K562 (cell line): ENCODE measurements at regions not wholly inside any gene's neighbourhood (a gene's known extent, or its start where the extent isn't known, plus 50 kb on each side); places are given as distances from the start of the nearest gene placed in this dataset.
A peak's percentile ranks its signal among the peaks of the same experiment; 100 is the strongest.

Experiments used
- ZNF121 ChIP-seq: sonication (generic); formaldehyde crosslinking; conservative IDR thresholded peaks from 2 replicates; pipeline ENCODE4 v1.8.0; 2022; ENCODE audit warnings: missing genetic modification reagents
- TF ChIP-seq, protein P1 (sequence below): fragments of 200-600 bp; sonication (generic); IDR thresholded peaks from one replicate; pipeline ENCODE4 v1.6.1; 2012; ENCODE audit warnings: mild to moderate bottlenecking, low read depth, low read length, inconsistent platforms
- TF ChIP-seq, protein P2 (sequence below): sonication (generic); formaldehyde crosslinking; IDR thresholded peaks from 2 replicates; pipeline ENCODE4 v1.8.1; 2023; ENCODE audit warnings: mild to moderate bottlenecking, missing genetic modification reagents
- TF ChIP-seq, protein P3 (sequence below): fragments of 450-650 bp; IDR thresholded peaks from 2 replicates; pipeline ENCODE4 v1.6.1; 2016; ENCODE audit warnings: low read depth

DNA sequence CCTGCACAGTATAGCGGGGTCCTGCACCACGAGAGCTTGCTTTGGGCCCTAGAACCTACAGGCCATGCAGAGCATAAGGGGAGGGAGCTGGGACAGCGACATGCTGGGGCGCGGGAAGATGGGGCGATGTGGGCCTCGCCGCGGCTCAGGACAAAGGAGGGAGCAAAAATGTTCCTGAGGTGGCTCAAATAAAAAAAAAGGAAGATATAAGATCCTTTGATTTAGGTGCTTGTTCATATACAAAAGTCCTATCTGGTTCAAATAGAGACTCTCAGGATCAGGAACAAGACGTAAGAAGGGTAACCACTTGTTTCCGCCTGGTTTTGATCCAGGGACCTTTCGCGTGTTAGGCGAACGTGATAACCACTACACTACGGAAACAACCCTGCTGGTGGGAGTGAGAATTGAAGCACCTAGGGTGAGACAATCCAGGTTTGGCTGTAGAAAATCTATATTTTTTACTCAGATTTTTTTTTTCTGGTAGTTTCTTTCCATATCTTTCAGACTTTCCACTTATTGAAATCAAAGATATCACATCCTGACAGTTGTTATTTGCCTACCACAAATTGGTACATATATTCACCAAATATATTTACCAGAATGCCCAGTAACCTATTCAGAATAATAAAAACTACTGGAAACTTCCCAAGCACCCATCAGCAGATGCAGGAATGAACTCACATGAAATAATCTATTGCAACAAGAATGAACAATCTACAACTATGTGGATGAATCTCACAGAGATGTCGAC is 177.9 kb upstream of the ZNF184 start (continued):
- TF ChIP-seq, protein P1, sequence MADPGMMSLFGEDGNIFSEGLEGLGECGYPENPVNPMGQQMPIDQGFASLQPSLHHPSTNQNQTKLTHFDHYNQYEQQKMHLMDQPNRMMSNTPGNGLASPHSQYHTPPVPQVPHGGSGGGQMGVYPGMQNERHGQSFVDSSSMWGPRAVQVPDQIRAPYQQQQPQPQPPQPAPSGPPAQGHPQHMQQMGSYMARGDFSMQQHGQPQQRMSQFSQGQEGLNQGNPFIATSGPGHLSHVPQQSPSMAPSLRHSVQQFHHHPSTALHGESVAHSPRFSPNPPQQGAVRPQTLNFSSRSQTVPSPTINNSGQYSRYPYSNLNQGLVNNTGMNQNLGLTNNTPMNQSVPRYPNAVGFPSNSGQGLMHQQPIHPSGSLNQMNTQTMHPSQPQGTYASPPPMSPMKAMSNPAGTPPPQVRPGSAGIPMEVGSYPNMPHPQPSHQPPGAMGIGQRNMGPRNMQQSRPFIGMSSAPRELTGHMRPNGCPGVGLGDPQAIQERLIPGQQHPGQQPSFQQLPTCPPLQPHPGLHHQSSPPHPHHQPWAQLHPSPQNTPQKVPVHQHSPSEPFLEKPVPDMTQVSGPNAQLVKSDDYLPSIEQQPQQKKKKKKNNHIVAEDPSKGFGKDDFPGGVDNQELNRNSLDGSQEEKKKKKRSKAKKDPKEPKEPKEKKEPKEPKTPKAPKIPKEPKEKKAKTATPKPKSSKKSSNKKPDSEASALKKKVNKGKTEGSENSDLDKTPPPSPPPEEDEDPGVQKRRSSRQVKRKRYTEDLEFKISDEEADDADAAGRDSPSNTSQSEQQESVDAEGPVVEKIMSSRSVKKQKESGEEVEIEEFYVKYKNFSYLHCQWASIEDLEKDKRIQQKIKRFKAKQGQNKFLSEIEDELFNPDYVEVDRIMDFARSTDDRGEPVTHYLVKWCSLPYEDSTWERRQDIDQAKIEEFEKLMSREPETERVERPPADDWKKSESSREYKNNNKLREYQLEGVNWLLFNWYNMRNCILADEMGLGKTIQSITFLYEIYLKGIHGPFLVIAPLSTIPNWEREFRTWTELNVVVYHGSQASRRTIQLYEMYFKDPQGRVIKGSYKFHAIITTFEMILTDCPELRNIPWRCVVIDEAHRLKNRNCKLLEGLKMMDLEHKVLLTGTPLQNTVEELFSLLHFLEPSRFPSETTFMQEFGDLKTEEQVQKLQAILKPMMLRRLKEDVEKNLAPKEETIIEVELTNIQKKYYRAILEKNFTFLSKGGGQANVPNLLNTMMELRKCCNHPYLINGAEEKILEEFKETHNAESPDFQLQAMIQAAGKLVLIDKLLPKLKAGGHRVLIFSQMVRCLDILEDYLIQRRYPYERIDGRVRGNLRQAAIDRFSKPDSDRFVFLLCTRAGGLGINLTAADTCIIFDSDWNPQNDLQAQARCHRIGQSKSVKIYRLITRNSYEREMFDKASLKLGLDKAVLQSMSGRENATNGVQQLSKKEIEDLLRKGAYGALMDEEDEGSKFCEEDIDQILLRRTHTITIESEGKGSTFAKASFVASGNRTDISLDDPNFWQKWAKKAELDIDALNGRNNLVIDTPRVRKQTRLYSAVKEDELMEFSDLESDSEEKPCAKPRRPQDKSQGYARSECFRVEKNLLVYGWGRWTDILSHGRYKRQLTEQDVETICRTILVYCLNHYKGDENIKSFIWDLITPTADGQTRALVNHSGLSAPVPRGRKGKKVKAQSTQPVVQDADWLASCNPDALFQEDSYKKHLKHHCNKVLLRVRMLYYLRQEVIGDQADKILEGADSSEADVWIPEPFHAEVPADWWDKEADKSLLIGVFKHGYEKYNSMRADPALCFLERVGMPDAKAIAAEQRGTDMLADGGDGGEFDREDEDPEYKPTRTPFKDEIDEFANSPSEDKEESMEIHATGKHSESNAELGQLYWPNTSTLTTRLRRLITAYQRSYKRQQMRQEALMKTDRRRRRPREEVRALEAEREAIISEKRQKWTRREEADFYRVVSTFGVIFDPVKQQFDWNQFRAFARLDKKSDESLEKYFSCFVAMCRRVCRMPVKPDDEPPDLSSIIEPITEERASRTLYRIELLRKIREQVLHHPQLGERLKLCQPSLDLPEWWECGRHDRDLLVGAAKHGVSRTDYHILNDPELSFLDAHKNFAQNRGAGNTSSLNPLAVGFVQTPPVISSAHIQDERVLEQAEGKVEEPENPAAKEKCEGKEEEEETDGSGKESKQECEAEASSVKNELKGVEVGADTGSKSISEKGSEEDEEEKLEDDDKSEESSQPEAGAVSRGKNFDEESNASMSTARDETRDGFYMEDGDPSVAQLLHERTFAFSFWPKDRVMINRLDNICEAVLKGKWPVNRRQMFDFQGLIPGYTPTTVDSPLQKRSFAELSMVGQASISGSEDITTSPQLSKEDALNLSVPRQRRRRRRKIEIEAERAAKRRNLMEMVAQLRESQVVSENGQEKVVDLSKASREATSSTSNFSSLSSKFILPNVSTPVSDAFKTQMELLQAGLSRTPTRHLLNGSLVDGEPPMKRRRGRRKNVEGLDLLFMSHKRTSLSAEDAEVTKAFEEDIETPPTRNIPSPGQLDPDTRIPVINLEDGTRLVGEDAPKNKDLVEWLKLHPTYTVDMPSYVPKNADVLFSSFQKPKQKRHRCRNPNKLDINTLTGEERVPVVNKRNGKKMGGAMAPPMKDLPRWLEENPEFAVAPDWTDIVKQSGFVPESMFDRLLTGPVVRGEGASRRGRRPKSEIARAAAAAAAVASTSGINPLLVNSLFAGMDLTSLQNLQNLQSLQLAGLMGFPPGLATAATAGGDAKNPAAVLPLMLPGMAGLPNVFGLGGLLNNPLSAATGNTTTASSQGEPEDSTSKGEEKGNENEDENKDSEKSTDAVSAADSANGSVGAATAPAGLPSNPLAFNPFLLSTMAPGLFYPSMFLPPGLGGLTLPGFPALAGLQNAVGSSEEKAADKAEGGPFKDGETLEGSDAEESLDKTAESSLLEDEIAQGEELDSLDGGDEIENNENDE: no peak
- TF ChIP-seq, protein P2, sequence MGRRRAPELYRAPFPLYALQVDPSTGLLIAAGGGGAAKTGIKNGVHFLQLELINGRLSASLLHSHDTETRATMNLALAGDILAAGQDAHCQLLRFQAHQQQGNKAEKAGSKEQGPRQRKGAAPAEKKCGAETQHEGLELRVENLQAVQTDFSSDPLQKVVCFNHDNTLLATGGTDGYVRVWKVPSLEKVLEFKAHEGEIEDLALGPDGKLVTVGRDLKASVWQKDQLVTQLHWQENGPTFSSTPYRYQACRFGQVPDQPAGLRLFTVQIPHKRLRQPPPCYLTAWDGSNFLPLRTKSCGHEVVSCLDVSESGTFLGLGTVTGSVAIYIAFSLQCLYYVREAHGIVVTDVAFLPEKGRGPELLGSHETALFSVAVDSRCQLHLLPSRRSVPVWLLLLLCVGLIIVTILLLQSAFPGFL (CRISPR knock-in tag): no peak
- TF ChIP-seq, protein P3, sequence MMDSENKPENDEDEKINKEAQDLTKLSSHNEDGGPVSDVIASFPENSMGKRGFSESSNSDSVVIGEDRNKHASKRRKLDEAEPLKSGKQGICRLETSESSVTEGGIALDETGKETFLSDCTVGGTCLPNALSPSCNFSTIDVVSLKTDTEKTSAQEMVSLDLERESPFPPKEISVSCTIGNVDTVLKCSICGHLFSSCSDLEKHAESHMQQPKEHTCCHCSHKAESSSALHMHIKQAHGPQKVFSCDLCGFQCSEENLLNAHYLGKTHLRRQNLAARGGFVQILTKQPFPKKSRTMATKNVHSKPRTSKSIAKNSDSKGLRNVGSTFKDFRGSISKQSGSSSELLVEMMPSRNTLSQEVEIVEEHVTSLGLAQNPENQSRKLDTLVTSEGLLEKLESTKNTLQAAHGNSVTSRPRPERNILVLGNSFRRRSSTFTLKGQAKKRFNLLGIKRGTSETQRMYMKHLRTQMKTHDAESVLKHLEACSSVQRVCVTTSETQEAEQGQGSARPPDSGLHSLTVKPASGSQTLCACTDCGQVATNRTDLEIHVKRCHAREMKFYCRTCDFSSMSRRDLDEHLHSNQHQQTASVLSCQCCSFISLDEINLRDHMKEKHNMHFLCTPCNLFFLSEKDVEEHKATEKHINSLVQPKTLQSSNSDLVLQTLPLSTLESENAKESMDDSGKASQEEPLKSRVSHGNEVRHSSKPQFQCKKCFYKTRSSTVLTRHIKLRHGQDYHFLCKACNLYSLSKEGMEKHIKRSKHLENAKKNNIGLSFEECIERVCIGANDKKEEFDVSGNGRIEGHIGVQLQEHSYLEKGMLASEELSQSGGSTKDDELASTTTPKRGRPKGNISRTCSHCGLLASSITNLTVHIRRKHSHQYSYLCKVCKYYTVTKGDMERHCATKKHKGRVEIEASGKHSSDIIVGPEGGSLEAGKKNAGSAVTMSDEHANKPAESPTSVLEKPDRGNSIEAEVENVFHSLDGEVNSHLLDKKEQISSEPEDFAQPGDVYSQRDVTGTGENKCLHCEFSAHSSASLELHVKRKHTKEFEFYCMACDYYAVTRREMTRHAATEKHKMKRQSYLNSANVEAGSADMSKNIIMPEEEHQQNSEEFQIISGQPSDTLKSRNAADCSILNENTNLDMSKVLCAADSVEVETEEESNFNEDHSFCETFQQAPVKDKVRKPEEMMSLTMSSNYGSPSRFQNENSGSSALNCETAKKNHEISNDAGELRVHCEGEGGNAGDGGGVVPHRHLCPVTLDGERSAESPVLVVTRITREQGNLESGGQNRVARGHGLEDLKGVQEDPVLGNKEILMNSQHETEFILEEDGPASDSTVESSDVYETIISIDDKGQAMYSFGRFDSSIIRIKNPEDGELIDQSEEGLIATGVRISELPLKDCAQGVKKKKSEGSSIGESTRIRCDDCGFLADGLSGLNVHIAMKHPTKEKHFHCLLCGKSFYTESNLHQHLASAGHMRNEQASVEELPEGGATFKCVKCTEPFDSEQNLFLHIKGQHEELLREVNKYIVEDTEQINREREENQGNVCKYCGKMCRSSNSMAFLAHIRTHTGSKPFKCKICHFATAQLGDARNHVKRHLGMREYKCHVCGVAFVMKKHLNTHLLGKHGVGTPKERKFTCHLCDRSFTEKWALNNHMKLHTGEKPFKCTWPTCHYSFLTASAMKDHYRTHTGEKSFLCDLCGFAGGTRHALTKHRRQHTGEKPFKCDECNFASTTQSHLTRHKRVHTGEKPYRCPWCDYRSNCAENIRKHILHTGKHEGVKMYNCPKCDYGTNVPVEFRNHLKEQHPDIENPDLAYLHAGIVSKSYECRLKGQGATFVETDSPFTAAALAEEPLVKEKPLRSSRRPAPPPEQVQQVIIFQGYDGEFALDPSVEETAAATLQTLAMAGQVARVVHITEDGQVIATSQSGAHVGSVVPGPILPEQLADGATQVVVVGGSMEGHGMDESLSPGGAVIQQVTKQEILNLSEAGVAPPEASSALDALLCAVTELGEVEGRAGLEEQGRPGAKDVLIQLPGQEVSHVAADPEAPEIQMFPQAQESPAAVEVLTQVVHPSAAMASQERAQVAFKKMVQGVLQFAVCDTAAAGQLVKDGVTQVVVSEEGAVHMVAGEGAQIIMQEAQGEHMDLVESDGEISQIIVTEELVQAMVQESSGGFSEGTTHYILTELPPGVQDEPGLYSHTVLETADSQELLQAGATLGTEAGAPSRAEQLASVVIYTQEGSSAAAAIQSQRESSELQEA: peak; percentile 76
- TF ChIP-seq ZNF121 (CRISPR knock-in tag): no peak
